ENCODE measurements at regions not wholly inside any gene's neighbourhood (a gene's known extent, or its start where the extent isn't known, plus 50 kb on each side); places are given as distances from the start of the nearest gene placed in this dataset.
A peak's percentile ranks its signal among the peaks of the same experiment; 100 is the strongest.

DNA sequence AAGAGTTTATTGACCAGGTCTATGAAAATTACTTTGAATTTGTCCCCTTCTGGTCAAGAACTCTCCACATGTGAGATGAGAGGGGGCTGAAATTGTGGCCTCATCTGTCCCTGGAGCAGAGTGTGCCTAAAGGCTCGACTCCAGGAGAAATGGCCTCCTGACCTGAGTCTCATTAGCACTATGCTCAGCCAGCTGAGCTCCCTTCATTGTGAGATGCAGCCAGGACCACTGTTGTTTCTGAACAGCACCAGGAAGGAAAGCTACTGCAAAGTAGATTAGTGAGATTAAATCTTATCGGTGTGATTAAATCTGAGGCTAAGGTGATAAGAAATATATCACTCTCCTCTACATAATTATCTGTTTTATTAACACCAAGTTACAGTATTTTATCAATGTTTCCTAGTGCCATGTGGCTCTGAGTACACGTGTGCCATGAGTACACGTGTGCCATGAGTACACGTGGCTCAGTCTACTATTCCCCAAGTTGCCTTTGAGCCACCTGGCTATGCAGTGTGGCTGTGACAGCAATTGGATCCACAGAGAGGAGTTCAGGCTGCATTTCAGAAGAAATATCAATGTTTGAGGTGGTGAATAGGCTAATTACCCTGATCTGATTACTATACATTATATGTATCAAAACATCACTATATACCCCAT is 126.9 kb downstream of the IPMK start:
- no peak for DNase-seq

DNA sequence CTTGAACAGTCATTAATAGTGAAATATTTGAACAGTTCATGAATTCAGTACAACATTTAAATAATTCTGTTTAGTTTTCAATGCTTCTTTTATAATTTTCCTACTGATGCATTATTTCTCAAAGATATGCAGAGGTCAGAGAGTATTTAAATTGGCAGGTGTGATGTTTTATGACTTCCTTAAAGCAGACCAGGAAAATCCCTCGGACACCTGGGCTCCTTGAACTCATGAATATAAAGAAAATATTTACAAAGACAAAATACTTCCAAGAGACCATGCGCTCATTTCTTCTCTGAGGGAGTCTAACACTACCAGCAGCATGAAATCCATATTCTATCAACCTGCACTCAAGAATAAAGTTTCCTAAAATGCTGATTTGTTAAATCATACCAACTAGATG is 127.6 kb downstream of the IPMK start:
- no peak for DNase-seq

DNA sequence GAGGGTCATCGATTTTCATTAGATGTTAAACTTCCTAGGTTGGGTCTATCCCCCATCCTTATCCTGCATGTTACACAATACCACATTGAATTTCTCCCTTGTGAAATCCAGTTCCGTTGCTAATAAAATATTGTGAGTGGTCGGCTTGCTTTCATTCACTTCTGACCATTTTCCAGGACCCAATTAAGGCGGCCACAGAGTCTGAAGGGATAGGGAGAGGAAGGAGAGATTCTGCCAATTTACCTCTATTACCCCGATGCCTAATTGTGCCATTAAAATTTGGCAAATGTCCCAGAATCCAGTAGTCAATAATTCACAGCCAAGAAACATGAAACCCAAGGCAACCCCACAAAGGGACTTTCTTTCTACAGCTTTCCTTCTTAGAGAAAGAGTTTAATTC is 129.9 kb downstream of the IPMK start:
- peak; percentile 10 to 36 for DNase-seq

DNA sequence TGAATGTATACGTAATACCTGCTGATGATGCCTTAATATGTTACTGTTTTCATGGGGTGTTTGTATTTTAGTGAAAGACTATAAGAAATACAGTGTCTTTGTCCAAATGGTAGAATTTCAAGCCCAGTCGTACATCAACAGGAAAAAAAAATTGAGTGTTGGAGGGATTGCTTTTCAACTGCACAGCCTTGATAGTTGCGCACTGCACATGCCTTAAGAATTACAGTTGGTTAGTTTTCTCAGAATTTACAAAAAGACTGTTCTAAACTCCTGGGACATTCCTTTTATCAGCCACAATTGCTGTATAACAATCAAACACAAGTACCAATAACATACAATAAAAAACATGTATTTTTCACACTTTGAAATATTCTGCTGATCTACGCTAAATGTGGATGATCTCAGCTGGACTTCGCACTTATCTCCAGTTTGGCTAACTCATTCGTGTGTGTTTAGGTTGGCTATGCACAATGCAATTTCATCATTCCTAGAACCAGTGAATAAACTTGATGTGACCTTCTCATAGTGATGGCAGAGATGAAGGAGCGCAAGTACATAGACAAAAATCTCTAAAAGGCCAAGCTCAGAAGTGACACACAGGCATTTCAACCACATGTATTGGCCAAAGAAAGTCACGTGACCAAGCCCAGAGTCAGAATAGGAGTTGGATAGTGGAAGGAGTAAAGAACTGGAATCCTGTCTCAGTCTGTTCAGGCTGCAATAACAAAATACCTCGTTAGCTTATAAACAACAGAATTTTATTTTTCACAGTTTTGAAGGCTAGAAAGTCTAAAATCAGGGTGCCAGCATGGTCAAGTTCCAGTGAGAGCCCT is 152.3 kb downstream of the IPMK start:
- DNase-seq, result no peak

DNA sequence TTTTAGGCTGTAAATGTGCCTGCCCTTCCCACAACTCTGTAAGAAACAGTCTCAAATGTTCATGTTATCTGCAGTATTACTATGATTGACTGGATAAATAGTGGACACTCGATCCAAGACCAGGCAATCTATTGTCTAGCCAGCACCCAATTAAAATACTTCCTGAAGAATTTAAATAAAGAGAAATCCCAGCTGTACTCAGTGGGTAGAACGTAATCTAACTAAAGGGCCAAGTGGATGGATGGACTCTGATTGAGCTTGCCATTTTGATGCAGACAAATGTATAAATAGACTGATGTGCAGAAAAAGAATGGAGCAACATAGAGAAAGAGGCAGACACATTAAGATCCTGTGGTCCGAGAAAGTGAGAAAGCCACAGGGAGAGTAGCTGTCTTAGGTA is 158.0 kb downstream of the IPMK start:
- DNase-seq, result no peak

DNA sequence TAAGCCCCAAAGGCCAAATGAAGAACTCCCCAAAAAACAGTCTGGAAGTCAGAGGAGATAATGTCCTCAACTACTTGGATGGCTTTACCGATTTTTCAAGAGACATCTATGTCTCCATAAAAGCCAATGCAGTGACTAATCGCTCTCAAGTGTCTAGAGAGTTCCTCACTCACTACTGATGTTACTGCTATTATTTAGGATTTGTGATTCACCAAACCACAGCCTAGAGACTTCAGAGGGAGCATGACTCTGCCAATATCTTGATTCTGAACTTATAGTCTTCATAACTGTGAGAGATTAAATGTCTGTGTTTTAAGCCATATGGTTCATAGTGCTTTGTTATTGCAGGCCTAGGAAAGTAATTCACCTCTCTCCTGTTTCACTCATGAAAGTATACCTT is 160.2 kb downstream of the IPMK start:
- no peak for DNase-seq

DNA sequence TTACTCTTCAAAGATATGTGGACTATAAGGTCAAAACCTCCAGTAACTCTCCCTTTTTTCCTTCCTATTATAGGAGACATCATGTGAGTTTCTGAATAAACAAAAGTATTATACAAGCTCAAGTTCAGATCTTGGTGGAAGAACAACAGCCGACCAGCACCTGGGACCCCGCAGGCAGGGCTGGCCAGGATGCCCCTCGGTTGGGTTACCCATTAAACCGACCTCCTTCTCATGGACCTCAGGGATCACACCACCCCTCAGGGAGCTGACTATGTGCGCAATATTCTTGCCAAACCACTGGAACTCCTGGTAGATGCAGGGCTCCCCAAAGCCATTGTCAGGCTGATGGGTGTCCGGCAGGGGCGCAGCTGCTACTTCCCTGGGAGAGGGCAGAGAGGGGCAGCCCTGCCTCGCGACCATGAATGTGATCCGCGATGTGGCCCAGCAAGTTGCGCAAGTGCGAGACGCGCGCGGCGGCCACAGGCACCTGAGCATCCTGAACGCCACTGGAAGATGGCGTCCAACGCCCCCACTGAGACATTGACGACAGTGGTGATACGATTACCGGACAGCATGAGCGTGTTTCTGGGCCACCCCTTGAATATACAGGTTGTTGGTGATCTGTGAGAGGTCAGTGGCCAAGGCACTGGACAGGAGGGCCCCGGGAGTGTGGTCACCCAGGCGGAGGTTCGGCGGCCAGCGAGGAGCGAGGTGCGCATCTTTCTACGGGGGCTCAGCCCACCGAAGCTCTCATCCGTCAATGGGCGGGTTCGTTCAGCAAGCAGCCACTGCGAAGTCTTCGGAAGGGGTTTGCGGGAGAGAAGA is 161.3 kb downstream of the IPMK start:
- no peak for DNase-seq

DNA sequence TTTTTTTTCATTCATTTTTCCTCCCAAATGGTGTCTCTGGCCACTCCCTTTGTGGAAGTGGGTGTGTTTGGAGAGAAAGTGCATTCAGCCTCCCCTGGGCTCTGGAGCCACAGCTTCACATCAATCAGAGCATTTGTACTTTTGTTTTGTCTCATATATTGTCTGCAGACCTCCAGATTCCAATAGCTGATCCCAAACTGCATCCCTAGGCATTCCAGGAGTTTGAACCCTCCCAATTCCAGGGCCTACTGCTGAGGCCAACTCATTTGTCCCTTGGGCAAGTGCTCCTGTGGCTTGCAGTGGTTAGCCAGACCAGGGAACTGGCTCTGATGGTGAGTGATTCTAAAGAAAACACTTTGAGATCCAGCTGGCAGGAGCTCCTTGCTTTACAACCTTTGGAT is 163.3 kb downstream of the IPMK start:
- DNase-seq, result no peak

DNA sequence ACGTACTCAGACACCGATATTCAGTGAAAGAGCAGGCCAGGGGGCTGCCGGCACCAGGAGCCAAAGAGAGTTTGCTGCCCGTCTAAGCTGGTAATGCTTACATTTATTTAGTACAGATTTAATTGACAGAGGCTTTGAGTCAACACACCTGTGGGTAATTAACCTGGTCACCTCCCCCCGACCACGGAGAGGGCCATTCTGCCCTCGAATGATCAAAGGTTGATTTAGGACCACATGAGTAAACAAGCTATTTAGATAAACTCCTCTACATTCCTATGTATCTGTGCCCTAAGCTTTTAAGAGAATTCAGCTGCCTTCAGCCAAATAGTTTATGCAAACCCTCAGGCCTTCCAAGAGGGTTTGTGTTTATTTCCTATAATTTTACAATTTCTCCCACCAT is 164.8 kb downstream of the IPMK start:
- DNase-seq, result no peak

DNA sequence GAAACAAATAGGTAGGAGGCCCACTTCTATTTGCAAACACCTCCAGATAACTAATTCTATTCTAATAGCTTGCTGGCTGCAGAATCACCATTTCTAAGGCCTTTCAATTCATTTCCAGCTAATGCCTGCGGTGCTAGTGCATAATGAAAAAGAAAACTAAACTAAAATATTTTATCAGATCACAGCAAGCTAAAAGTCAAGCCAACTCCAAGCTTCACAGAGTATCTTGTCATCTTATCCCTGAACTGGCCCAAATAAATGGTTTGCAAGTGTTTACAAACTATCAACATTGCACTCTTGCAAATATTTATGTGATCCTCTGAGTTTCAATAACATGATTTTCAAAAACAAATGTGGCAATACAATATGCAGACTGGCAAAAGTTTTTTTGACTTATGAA is 166.0 kb downstream of the IPMK start:
- no peak for DNase-seq

DNA sequence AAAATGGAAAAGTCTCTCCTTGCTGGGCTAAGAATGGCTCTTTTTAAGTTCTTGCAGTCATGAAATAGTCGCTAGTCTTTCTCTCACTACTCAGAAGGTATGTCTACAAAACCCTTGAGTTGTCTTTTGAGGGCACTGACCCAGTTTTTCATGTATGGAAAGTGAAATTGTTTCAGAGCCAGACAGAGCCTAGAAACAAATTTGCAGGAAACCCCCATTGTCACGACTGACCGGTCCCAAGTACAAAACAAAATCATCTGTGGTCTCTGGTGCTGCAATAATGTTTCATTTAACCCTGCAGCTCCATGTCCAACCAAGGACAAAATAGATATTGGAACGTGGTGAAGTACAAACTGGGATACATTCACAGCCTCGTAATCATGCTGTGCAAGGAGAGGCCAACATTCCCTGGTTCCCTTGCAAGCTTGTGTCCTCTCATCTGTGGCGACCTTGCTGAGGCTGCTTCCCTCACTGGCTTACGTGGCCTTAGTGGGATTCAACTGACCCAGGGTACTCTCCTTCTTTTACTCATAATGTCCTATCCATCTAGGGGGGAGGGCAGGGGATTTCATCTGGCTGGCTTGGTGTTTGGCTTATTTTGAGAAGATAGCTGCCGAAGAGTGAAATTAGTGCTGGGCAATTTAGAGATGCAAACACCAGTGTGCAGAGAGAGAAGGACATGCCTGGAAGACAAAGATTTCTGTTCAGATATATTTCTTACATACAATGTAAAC is 172.5 kb downstream of the IPMK start:
- DNase-seq, result no peak

DNA sequence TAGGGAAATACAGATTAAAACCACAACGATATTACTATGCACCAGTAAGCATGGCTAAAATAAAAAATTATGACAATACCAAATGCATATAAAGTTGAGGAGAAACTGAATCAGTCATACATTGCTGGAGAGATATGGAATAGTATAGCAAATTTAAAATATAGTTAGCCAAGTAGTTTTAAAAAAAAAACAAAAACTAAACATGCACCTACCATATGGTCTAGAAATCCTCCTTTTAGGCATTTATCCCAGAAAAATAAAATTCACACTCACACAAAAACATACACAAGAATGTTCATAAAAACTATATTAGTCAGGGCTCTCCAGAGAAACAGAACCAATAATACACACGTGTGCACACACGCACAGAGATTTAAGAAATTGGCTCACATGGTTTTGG is 175.8 kb downstream of the IPMK start:
- no peak for DNase-seq

DNA sequence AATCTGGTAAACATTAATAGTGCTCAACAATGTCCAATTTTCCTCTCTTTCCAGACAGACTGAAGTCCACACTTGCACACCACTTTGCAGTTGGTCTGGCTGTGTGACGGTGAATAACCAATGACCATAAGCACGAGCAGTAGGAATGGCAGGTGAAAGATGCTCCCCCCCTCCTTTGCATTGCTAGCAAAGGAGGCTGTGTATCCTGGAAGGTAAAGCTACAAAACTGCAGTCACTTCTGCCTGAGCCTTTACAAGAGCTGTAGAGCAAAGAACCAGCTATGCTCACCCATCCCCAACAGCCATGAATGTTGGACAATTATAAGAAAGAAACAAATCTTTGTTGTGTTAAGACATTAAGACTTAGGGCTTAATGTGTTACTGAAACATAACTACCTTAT is 178.0 kb downstream of the IPMK start:
- no peak for DNase-seq

DNA sequence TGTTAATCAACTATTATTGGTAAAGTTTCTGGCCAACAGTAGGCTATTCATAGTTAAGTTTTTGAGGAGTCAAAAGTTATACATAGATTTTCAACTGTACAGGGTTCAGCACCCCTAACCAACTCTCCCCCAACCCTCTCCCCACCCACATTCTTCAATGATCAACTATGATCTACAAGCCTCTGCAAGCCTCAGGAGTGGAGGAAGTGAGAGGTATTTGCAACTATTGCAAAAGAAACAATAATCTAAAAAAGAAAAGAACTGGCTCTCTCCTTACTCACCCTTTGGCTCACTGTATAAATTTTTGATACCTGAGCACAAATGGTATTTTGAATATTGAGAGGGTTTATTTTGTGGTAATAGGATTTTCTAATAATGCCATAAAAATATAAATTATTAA is 179.8 kb downstream of the IPMK start:
- DNase-seq, result no peak

DNA sequence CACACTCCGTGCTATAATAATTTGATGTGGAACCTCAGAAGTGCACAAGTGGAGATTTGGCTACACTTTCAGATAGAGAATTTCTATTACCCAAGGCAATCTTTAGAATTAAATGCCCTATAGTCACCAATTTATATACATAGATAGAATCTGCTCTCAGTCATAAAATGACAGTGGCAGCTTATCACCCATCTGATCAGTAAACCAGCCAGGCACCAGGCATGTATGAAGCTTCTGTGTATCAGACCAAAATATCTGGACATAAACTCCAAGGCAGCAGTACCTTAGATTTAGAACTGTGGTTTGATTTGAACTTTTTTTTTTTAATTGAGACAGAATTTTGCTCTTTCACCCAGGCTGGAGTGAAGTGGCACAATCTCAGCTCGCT is 180.9 kb downstream of the IPMK start:
- no peak for DNase-seq

DNA sequence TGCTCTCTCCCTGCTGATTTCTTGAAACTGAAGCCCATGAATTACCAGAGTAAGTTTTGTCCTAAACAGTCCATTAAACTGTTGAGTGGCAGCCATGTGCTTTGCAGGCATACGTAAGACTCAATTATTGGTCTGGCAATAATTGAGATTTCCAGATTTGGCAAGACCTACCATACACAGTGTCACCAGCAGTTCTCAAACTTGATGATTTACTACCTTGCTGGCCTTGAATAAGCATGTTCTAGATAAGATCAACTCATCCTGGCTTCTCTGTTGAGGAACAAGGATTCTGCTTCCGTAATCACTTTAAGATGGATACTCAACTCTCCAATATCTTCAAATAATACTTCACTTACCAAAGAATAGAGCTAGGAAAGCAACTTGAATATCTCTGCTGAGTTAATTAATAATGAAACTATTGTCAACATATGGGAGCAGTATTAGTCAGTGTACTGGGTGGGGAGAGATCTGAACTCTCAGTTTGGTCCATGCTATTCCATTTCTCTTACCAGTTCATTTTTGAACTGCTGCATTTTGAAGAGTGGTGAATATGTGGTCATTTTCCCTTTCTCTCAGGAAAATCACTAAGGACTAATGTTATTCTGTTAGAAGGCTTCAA is 181.4 kb downstream of the IPMK start:
- DNase-seq, result no peak

DNA sequence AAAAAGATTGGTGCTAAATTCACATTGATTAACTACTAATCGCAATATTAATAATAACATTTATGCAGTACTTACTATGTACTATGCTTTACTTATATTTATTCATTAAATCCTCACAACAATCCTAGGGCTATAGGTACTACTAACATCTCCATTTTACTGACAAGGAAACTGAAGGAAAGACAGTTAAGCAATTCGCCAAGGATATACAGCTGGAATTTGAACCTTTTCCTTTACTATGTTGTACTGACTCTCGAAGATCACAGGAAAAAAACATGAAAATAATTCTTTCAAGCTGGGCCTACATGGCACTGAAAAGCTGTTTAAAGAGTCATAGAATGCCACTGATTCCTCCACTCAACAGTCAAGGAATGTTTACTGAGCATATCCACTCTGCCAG is 185.4 kb downstream of the IPMK start:
- no peak for DNase-seq

DNA sequence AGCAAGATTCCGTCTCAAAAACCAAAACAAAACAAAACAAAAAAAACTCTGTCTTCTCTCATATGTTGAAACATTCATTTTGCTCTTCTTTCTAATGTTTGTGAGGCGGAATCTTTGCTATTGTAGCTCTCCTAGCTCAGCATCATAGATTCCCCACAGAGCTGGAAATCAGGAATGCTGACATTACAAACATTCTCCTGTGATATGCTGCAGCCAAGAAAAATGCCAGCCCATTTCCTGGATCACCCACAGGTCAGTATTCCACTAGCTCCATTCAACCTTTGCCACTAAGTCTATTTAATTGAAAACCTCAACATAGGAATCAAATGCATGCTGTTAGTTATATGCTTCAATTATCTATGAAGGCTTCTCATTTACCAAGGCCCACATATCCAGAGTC is 186.3 kb downstream of the IPMK start:
- DNase-seq, result no peak

DNA sequence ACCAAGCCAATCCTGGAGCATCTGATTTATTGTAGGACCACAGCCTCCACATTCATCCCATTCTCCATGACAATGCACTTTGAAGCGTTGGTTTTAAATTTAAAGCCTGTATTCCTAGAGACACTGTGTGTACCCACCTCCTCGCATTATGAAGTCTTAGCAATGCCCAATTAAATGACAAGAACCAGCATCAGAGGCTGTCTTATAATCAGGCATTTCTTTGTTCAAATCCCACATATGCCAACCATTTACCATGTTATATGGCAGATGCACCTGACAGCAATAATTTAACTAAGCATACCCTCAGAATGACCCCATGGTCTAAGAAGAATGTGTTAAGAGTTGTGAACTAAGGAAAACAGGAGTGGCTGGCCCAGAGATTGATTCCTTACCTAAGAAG is 188.2 kb downstream of the IPMK start:
- no peak for DNase-seq

DNA sequence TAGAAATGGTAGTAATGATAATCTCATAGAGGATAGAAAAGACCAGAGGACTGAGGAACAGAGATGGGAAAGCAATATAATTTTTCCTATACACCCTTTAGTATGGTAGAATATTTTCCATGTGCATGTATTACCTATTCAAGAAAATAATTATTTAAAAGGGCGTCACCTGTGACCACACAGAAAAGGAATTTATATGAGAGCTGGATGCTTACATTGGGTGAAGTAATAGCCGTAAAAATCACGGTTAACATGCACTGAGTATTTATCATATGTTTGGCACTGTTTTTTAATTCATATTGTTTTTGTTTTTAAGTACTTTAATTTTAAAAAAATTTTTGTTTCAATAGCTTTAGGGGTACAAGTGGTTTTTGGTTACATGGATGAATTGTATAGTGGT is 195.1 kb downstream of the IPMK start:
- DNase-seq, result no peak

DNA sequence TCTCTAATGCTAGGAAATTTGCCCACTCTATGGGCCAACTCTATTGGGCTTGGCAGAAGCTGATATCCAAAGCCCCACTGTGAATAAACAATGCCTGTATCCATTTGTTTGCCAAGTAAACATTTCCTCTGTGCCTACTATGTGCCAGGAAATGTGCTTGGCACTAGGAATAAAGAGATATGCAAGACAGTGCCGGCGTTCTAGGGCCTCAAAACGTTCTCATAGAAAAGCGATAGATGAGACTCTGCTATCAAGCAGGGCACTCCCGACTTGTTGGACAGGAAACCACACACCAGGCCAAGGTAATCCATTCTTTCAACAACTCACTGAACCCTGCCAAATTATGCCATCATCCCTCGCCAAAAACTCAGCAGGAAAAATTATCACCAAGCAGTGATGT is 196.7 kb downstream of the IPMK start:
- peak in 1 of 2 experiments; percentile 37 for DNase-seq

DNA sequence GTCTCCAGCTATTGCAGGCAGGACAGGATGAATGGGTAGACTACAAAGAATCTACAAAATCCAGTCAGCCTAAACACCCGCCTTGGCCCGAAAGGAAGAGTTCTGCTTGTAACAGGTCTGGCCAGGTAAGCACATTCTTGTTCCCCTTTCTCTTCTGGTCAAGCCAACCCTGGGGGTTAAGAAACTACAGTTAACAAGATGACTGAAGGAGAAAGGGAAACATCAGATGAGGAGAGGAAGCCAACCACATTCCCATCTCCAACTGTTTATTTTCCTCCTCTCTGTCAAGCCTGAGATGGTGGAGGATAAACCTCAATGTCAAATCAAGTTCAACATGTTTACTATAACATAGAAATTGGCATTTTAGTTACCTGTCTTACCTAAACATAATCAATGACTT is 198.9 kb downstream of the IPMK start:
- DNase-seq, result no peak

DNA sequence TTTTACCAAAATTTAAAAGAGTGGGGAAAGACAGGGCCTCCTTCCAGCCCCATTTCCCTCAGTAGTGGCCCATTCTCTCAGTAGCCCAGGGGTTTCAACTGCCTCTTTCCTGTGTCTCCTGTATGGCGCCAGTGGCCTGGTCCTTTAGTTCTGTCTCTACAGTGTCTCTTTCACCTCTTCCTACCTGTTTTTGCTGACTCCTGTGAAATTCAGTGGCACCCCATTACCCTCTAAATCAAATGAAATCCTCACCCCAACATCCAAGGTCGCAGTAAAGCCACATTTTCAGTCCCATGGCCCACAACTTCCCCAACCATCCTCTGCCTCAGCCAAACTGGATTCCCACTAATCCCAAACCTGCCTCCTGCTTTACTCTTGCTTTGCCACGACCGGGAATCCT is 200.7 kb downstream of the IPMK start:
- DNase-seq, result no peak

All from NCI-H446 (cell line).